Psoas muscle (tissue), 7 donors: ENCODE measurements at regions not wholly inside any gene's neighbourhood (a gene's known extent, or its start where the extent isn't known, plus 50 kb on each side); places are given as distances from the start of the nearest gene placed in this dataset.

Experiments used
- ATAC-seq, 4 donors: fragments of 200-7000 bp; cut with Tn5 transposase; one replicate each; pipeline ENCODE4 v1.9.1; 2020; ENCODE audit warnings: moderate library complexity in 3 of 4, mild to moderate bottlenecking in 2 of 4
- DNase-seq, 2 donors: peaks; one replicate each; pipeline ENCODE4 v3.0.0-alpha.2; 2020
- H3K27ac ChIP-seq: fragments of 200-600 bp; one replicate; pipeline ENCODE4 v1.8.0; 2022
- H3K27me3 ChIP-seq, 3 donors: fragments of 200-600 bp in 1 of 3; one replicate each; pipeline versions ENCODE4 v1.6.1 to v1.8.0; 2013 to 2022; ENCODE audit warnings: low read length in 2 of 3, mild to moderate bottlenecking in 2 of 3, moderate library complexity in 1 of 3; ENCODE audit not compliant: insufficient read depth in 3 of 3
- H3K36me3 ChIP-seq, 2 donors: fragments of 200-600 bp in 1 of 2; one replicate each; pipeline versions ENCODE4 v1.6.1 to v1.8.0; 2013 to 2022; ENCODE audit warnings: low read depth in 1 of 2, mild to moderate bottlenecking in 1 of 2, moderate library complexity in 1 of 2; ENCODE audit not compliant: insufficient read depth in 1 of 2
- H3K4me1 ChIP-seq: fragments of 200-600 bp; one replicate; pipeline ENCODE4 v1.8.0; 2022
- H3K4me3 ChIP-seq: fragments of 200-600 bp; one replicate; pipeline ENCODE4 v1.8.0; 2022; ENCODE audit warnings: mild to moderate bottlenecking
- H3K9me3 ChIP-seq: fragments of 200-600 bp; one replicate; pipeline ENCODE4 v1.8.0; 2022
- CTCF ChIP-seq: fragments of 200-600 bp; IDR thresholded peaks from one replicate; pipeline ENCODE4 v1.8.0; 2022; ENCODE audit warnings: antibody characterized with exemption
- WGBS, 3 donors: extraction: QIAGEN DNeasy Blood & Tissue Kit; methylation state at CpG; one replicate each; pipeline versions ENCODE4 v1.1.6 to v1.1.7; 2013; 5-methylcytosine and 5-hydroxymethylcytosine counted together
- intact Hi-C, 2 donors: fragments of 100-400 bp; cut with DNase I; formaldehyde crosslinking; loops; one replicate each; pipeline versions ENCODE4 v1.11.0 to v1.14.2; 2022
- donor health status: healthy with polysubstance abuse.
- donor health status: DM: no; HTN: no; CAD: no; lungs with moderate emphysema.
- donor health status: Bipolar disorder and iron deficiency.
- donor health status: healthy.
- donor health status: DM: yes; HTN: yes; CAD: no.
- donor health status: DM: no; HTN: no; CAD: no.
- donor health status: DM: yes; HTN: yes; CAD: no.

- H3K9me3 ChIP-seq = no peaks in the 10 kb centered on the region
- no peaks in the 10 kb centered on the region for H3K36me3 ChIP-seq
- no peak for TF ChIP-seq CTCF
- H3K27me3 ChIP-seq = no peaks in the 10 kb centered on the region
- no peak for ATAC-seq
- no peak overlapping the region for H3K27ac ChIP-seq
- H3K4me3 ChIP-seq = no peak overlapping the region
- H3K4me1 ChIP-seq = no peaks in the 10 kb centered on the region
- intact Hi-C loops = no loop called here
- DNase-seq = no peak
- WGBS, 3 donors = 58 to 61% (median 60%) methylated on average over 7 of the region's 7 CpGs
Observed at GRCh38 chr10:29104661-29105399, 184.0 kb upstream of the LYZL1 start.

GRCh38 chr10:29105516-29106215, 183.2 kb upstream of the LYZL1 start:
- no peak for ATAC-seq
- Histone ChIP-seq H3K27me3 (no peaks in the 10 kb centered on the region), H3K4me1 (no peaks in the 10 kb centered on the region), H3K36me3 (no peaks in the 10 kb centered on the region), H3K4me3 (no peak overlapping the region), H3K27ac (no peak overlapping the region), H3K9me3 (no peaks in the 10 kb centered on the region)
- no peak for TF ChIP-seq CTCF
- 86 to 89% (median 86%) methylated on average over 4 of the region's 4 CpGs for WGBS, 3 donors
- no peak for DNase-seq
- intact Hi-C loops = no loop called here

- no peak for TF ChIP-seq CTCF
- intact Hi-C loops = no loop called here
- no peaks in the 10 kb centered on the region for H3K27me3 ChIP-seq
- no peak overlapping the region for H3K4me3 ChIP-seq
- H3K27ac ChIP-seq = no peak overlapping the region
- DNase-seq (no peak), ATAC-seq (no peak)
- H3K4me1 ChIP-seq = no peaks in the 10 kb centered on the region
- H3K9me3 ChIP-seq = no peaks in the 10 kb centered on the region
- 78 to 84% (median 82%) methylated on average over 4 of the region's 4 CpGs for WGBS, 3 donors
- H3K36me3 ChIP-seq = no peaks in the 10 kb centered on the region
Observed at GRCh38 chr10:29106287-29106686, 182.6 kb upstream of the LYZL1 start.

GRCh38 chr10:29107866-29108498, 180.9 kb upstream of the LYZL1 start:
- no peak for TF ChIP-seq CTCF
- Histone ChIP-seq H3K9me3 (no peaks in the 10 kb centered on the region), H3K27me3 (no peaks in the 10 kb centered on the region), H3K4me1 (no peaks in the 10 kb centered on the region), H3K36me3 (no peaks in the 10 kb centered on the region), H3K4me3 (no peak overlapping the region), H3K27ac (no peak overlapping the region)
- ATAC-seq (no peak), DNase-seq (no peak)
- WGBS, 3 donors = 94 to 98% (median 95%) methylated on average over 2 of the region's 2 CpGs
- intact Hi-C loops = no loop called here
